ENCODE measurements at regions not wholly inside any gene's neighbourhood (a gene's known extent, or its start where the extent isn't known, plus 50 kb on each side); places are given as distances from the start of the nearest gene placed in this dataset.
"Not testable (repeated sequence)": the region's sequence is repeated elsewhere in the genome, so short reads cannot be mapped to it uniquely, and the experiment has no call there.

- TF ChIP-seq CTCF, POLR2A (IDR thresholded peaks at IDR 0.05): not testable (repeated sequence)
These were observed 872.5 kb upstream of the ARRDC3 start for GRCh38 chr5:92255605-92256004.
